A549 (cell line): ENCODE measurements at regions not wholly inside any gene's neighbourhood (a gene's known extent, or its start where the extent isn't known, plus 50 kb on each side); places are given as distances from the start of the nearest gene placed in this dataset.

ENCODE experiments used
- ATAC-seq, 2 experiments: fragments of 200-7000 bp in 1 of 2; fragments of >200 bp in 1 of 2; cut with Nextera tagmentation in 1 of 2; cut with Tn5 transposase in 1 of 2; 3 replicates each; pipeline versions ENCODE4 v1.8.0 to v1.9.1; 2018 to 2020; ENCODE audit warnings: mild to moderate bottlenecking in 1 of 2, moderate library complexity in 1 of 2
- CTCF ChIA-PET: fragments of 300-600 bp; sonication (Branson Sonifier 250); formaldehyde crosslinking; extraction: SDS; loops from one replicate; lab custom pipeline; 2021; ENCODE audit warnings: antibody characterized with exemption, inconsistent platforms; lab: Yijun Ruan, JAX
- POLR2A ChIA-PET: fragments of 350-600 bp; formaldehyde crosslinking; extraction: SDS; loops from one replicate; lab custom pipeline; 2021; ENCODE audit warnings: antibody characterized with exemption, inconsistent platforms; lab: Yijun Ruan, JAX
- DNase-seq, 2 experiments: peaks; one replicate each; pipeline versions ENCODE4 v3.0.0 to v3.0.0-alpha.2; 2011 to 2016; ENCODE audit warnings: low read depth in 1 of 2, low spot score in 1 of 2
- FAIRE-seq: peaks from 2 replicates; lab custom pipeline; 2011; peaks lifted over from hg19 to GRCh38; lab: Jason Lieb, UNC
- H3K27ac ChIP-seq, 2 experiments: fragments of >200 bp; sonication (Bioruptor Twin); formaldehyde crosslinking; 3 replicates each; pipeline ENCODE4 v1.5.1; 2016 to 2017
- H3K4me1 ChIP-seq: fragments of >200 bp; sonication (Bioruptor Twin); formaldehyde crosslinking; 3 replicates; pipeline ENCODE4 v1.6.1; 2016
- H3K4me2 ChIP-seq: fragments of >200 bp; sonication (Bioruptor Twin); formaldehyde crosslinking; 3 replicates; pipeline ENCODE4 v1.6.1; 2016
- H3K4me3 ChIP-seq: fragments of >200 bp; sonication (Bioruptor Twin); formaldehyde crosslinking; 3 replicates; pipeline ENCODE4 v1.5.1; 2016
- H3K9me3 ChIP-seq: fragments of >200 bp; sonication (Bioruptor Twin); formaldehyde crosslinking; 3 replicates; pipeline ENCODE4 v1.6.1; 2016
- CBX2 ChIP-seq: fragments of 200-600 bp; sonication (generic); IDR thresholded peaks from 2 replicates; pipeline ENCODE4 v1.6.1; 2016; ENCODE audit warnings: low read depth, mild to moderate bottlenecking, borderline replicate concordance
- CEBPB ChIP-seq, 2 experiments: fragments of >200 bp in 1 of 2; sonication (Bioruptor Twin) in 1 of 2; formaldehyde crosslinking in 1 of 2; IDR thresholded peaks; 2 replicates each; pipeline ENCODE4 v1.6.1; 2012 to 2016
- CHD2 ChIP-seq: fragments of 150-350 bp; IDR thresholded peaks from 2 replicates; pipeline ENCODE4 v1.6.1; 2014; ENCODE audit warnings: low read length; ENCODE audit not compliant: partially characterized antibody
- EHF ChIP-seq: fragments of 250-450 bp; sonication (Bioruptor Pico); IDR thresholded peaks from 2 replicates; pipeline ENCODE4 v1.5.0; 2020; ENCODE audit warnings: mild to moderate bottlenecking
- FOSB ChIP-seq: fragments of 250-450 bp; sonication (Bioruptor Pico); IDR thresholded peaks from 2 replicates; pipeline ENCODE4 v1.5.0; 2020; ENCODE audit warnings: mild to moderate bottlenecking, moderate library complexity
- FOSL2 ChIP-seq, 2 experiments: fragments of 450-650 bp in 1 of 2; fragments of >200 bp in 1 of 2; sonication (Bioruptor Twin) in 1 of 2; formaldehyde crosslinking; IDR thresholded peaks; 2 replicates each; pipeline versions ENCODE4 v1.5.0 to v1.6.1; 2016 to 2020; ENCODE audit warnings: mild to moderate bottlenecking in 1 of 2, moderate library complexity in 1 of 2
- FOXS1 ChIP-seq: fragments of 250-450 bp; sonication (Bioruptor Pico); IDR thresholded peaks from 2 replicates; pipeline ENCODE4 v1.5.0; 2020; ENCODE audit warnings: mild to moderate bottlenecking, moderate library complexity
- GATA3 ChIP-seq: IDR thresholded peaks from 2 replicates; pipeline ENCODE4 v1.6.1; 2012; ENCODE audit warnings: borderline replicate concordance
- HEYL ChIP-seq: fragments of 250-450 bp; sonication (Bioruptor Pico); IDR thresholded peaks from 2 replicates; pipeline ENCODE4 v1.8.0; 2021; ENCODE audit warnings: mild to moderate bottlenecking, moderate library complexity
- HMGXB4 ChIP-seq: fragments of 250-450 bp; sonication (Bioruptor Pico); IDR thresholded peaks from 2 replicates; pipeline ENCODE4 v1.5.0; 2021; ENCODE audit warnings: mild to moderate bottlenecking, moderate library complexity, borderline replicate concordance
- HOXA7 ChIP-seq: fragments of 250-450 bp; sonication (Bioruptor Pico); IDR thresholded peaks from 2 replicates; pipeline ENCODE4 v1.5.0; 2020; ENCODE audit warnings: mild to moderate bottlenecking, moderate library complexity
- KDM1A ChIP-seq: fragments of 200-600 bp; sonication (generic); IDR thresholded peaks from 2 replicates; pipeline ENCODE4 v1.6.1; 2016; ENCODE audit warnings: low read depth, mild to moderate bottlenecking
- MAFK ChIP-seq: fragments of 450-650 bp; IDR thresholded peaks from 2 replicates; pipeline ENCODE4 v1.6.1; 2014; ENCODE audit not compliant: partially characterized antibody
- NFE2L2 ChIP-seq: fragments of 150-350 bp; conservative IDR thresholded peaks from 2 replicates; pipeline ENCODE4 v1.6.1; 2014; ENCODE audit warnings: low read length
- NPAS2 ChIP-seq: fragments of 250-450 bp; sonication (Bioruptor Pico); IDR thresholded peaks from 2 replicates; pipeline ENCODE4 v1.8.0; 2022; ENCODE audit warnings: mild to moderate bottlenecking, moderate library complexity, borderline replicate concordance
- NR3C1 ChIP-seq: fragments of >200 bp; sonication (Bioruptor Twin); formaldehyde crosslinking; IDR thresholded peaks from 3 replicates; pipeline ENCODE4 v1.6.1; 2017
- PBX3 ChIP-seq: IDR thresholded peaks from 2 replicates; pipeline ENCODE4 v1.6.1; 2012
- POLR2A ChIP-seq: IDR thresholded peaks from 2 replicates; pipeline ENCODE4 v1.6.1; 2012; ENCODE audit warnings: mild to moderate bottlenecking, low read length
- POLR2AphosphoS2 ChIP-seq: conservative IDR thresholded peaks from 2 replicates; pipeline ENCODE4 v1.6.1; 2012; ENCODE audit warnings: low read length, improper control_type of control experiment, inconsistent platforms
- REST ChIP-seq: fragments of 200-600 bp; sonication (generic); IDR thresholded peaks from 2 replicates; pipeline ENCODE4 v1.6.1; 2016; ENCODE audit warnings: antibody characterized with exemption, mild to moderate bottlenecking, moderate library complexity
- RNF2 ChIP-seq: fragments of 200-600 bp; sonication (generic); IDR thresholded peaks from 2 replicates; pipeline ENCODE4 v1.6.1; 2016; ENCODE audit warnings: low read depth, mild to moderate bottlenecking, antibody characterized with exemption, moderate library complexity, borderline replicate concordance
- SMC3 ChIP-seq: fragments of >200 bp; sonication (Bioruptor Twin); formaldehyde crosslinking; IDR thresholded peaks from 3 replicates; pipeline ENCODE4 v1.6.1; 2018; ENCODE audit warnings: inconsistent platforms
- ZFP36 ChIP-seq: fragments of 450-650 bp; IDR thresholded peaks from 2 replicates; pipeline ENCODE4 v1.6.1; 2014; ENCODE audit warnings: borderline replicate concordance; ENCODE audit not compliant: partially characterized antibody
- ZNF302 ChIP-seq: fragments of 250-450 bp; sonication (Bioruptor Pico); IDR thresholded peaks from 2 replicates; pipeline ENCODE4 v1.9.0; 2021; ENCODE audit warnings: inconsistent platforms, mild to moderate bottlenecking, moderate library complexity
- WGBS: methylation state at CpG from one replicate; pipeline ENCODE4 v1.1.6; 2017; ENCODE audit errors: missing lambda C conversion rate; 5-methylcytosine and 5-hydroxymethylcytosine counted together
- TF ChIP-seq, protein P1 (sequence below): fragments of 250-450 bp; sonication (Bioruptor Pico); IDR thresholded peaks from 2 replicates; pipeline ENCODE4 v1.5.0; 2020; ENCODE audit warnings: low read depth, mild to moderate bottlenecking, moderate library complexity
- TF ChIP-seq, protein P2 (sequence below): fragments of >200 bp; sonication (Bioruptor Twin); formaldehyde crosslinking; IDR thresholded peaks from 3 replicates; pipeline ENCODE4 v1.6.1; 2016
- TF ChIP-seq, protein P3 (sequence below): IDR thresholded peaks from 2 replicates; pipeline ENCODE4 v1.6.1; 2012

- WGBS: 25% methylated on average over 4 of the region's 4 CpGs
- POLR2A ChIA-PET: no interaction called here
- no peak for ATAC-seq
Observed at GRCh38 chr5:85927632-85928031, 690.1 kb upstream of the COX7C start.

DNA sequence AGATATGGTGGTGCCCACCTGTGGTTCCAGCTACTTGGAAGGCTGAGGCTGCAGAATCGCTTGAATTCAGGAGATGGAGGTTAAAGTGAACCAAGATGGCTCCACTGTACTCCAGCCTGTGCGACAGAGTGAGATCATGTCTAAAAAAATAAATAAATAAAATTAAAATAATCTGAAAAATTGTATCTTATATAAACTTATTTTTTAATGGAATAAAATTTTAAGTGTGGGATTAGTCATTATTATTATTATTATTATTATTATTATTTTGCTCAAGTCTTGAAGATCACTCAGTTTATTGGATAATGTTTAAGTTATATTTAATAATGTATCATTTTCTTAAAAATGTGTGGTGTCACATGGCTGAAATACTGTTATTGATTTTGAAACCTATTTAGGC lies 688.0 kb upstream of the COX7C start:
- ATAC-seq (no peak), FAIRE-seq (no peak)
- Histone ChIP-seq H3K4me1 (no peaks in the 10 kb centered on the region), H3K4me3 (no peak overlapping the region), H3K9me3 (no peaks in the 10 kb centered on the region)
- CTCF ChIA-PET: no interaction called here
- TF ChIP-seq PBX3 (no peak), FOSL2 (IDR thresholded peaks at IDR 0.05) (no peak), FOSL2 (CRISPR knock-in tag; IDR thresholded peaks at IDR 0.05) (no peak), CEBPB (IDR thresholded peaks at IDR 0.05) (no peak), CHD2 (no peak), NPAS2 (CRISPR knock-in tag) (no peak), FOSB (CRISPR knock-in tag) (no peak), HMGXB4 (CRISPR knock-in tag) (no peak), REST (no peak), EHF (CRISPR knock-in tag) (no peak), NR3C1 (no peak), SMC3 (no peak), KDM1A (no peak), FOXS1 (CRISPR knock-in tag) (no peak), ZNF302 (CRISPR knock-in tag) (no peak), MAFK (no peak), POLR2A (no peak), GATA3 (no peak)
- TF ChIP-seq, protein P1, sequence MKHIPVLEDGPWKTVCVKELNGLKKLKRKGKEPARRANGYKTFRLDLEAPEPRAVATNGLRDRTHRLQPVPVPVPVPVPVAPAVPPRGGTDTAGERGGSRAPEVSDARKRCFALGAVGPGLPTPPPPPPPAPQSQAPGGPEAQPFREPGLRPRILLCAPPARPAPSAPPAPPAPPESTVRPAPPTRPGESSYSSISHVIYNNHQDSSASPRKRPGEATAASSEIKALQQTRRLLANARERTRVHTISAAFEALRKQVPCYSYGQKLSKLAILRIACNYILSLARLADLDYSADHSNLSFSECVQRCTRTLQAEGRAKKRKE (CRISPR knock-in tag): no peak
- TF ChIP-seq, protein P2, sequence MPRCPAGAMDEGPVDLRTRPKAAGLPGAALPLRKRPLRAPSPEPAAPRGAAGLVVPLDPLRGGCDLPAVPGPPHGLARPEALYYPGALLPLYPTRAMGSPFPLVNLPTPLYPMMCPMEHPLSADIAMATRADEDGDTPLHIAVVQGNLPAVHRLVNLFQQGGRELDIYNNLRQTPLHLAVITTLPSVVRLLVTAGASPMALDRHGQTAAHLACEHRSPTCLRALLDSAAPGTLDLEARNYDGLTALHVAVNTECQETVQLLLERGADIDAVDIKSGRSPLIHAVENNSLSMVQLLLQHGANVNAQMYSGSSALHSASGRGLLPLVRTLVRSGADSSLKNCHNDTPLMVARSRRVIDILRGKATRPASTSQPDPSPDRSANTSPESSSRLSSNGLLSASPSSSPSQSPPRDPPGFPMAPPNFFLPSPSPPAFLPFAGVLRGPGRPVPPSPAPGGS: no peak
- TF ChIP-seq, protein P3, sequence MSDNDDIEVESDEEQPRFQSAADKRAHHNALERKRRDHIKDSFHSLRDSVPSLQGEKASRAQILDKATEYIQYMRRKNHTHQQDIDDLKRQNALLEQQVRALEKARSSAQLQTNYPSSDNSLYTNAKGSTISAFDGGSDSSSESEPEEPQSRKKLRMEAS: no peak
- TF ChIP-seq, all 56 proteins: peak for 0
- DNase-seq: no peak
- Histone ChIP-seq H3K27ac (no peak overlapping the region), H3K4me2 (no peak overlapping the region)
- 16% methylated on average over 2 of the region's 2 CpGs for WGBS
- POLR2A ChIA-PET: no interaction called here

More at GRCh38 chr5:85927632-85928031, 690.1 kb upstream of the COX7C start:
- Histone ChIP-seq H3K4me3 (no peak overlapping the region), H3K9me3 (peaks cover under 1% of the 10 kb centered on the region; the same call in 1 of the 3 replicates), H3K4me1 (no peaks in the 10 kb centered on the region), H3K27ac (no peak overlapping the region), H3K4me2 (no peak overlapping the region)
- CTCF ChIA-PET: no interaction called here
- DNase-seq (no peak), FAIRE-seq (no peak)
- no peak for TF ChIP-seq ZFP36
- no peak for TF ChIP-seq CBX2
- TF ChIP-seq POLR2AphosphoS2: no peak
- TF ChIP-seq RNF2: no peak
- TF ChIP-seq NFE2L2: no peak
- no peak for TF ChIP-seq HEYL
- no peak for TF ChIP-seq FOXS1 (CRISPR knock-in tag)
- no peak for TF ChIP-seq HOXA7 (CRISPR knock-in tag)
- TF ChIP-seq, all 56 proteins: peak for 0
